GM12891 (cell line): ENCODE measurements at regions not wholly inside any gene's neighbourhood (a gene's known extent, or its start where the extent isn't known, plus 50 kb on each side); places are given as distances from the start of the nearest gene placed in this dataset.

Experiments
- PAX5 ChIP-seq: IDR thresholded peaks from 2 replicates; pipeline ENCODE4 v1.6.1; 2011; ENCODE audit warnings: low read length, moderate library complexity, mild to moderate bottlenecking; ENCODE audit not compliant: insufficient read depth, severe bottlenecking
- POLR2A ChIP-seq: IDR thresholded peaks from 2 replicates; pipeline ENCODE4 v1.6.1; 2011; ENCODE audit warnings: low read depth, low read length, control low read depth
- POLR2AphosphoS5 ChIP-seq: IDR thresholded peaks from 2 replicates; pipeline ENCODE4 v1.6.1; 2011; ENCODE audit warnings: low read depth, low read length, control low read depth
- POU2F2 ChIP-seq: IDR thresholded peaks from 2 replicates; pipeline ENCODE4 v1.6.1; 2011; ENCODE audit warnings: low read depth, mild to moderate bottlenecking, control low read depth, low read length, moderate library complexity
- SPI1 ChIP-seq: IDR thresholded peaks from 2 replicates; pipeline ENCODE4 v1.6.1; 2011; ENCODE audit warnings: low read depth, low read length, control low read depth
- TAF1 ChIP-seq: IDR thresholded peaks from 2 replicates; pipeline ENCODE4 v1.6.1; 2011; ENCODE audit warnings: low read depth, low read length, control low read depth

DNA sequence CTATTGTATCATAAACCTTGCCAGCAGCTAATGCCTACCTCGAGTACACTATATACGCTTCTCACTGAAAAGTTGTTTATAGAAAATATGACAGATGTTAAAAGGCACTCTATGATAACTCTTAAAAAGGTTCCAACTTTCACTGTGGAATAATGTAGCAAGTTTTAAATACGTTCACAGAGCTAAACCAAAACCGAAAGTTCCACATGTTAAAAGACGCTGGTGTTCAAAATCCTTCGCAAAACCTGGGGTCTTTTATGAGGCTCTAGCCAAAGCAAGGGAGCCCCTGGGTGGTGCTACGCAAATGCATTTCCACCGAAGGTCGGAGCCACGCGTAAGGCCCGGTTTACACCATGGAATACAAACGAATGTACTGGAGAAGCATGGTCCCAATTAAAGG lies 103.7 kb upstream of the TENM3 start:
- TF ChIP-seq TAF1 = no peak
- no peak for TF ChIP-seq POLR2A
- TF ChIP-seq SPI1 = no peak
- TF ChIP-seq POLR2AphosphoS5 = no peak
- no peak for TF ChIP-seq PAX5
- TF ChIP-seq POU2F2 = no peak
